HG02763 (cell line): ENCODE measurements at regions not wholly inside any gene's neighbourhood (a gene's known extent, or its start where the extent isn't known, plus 50 kb on each side); places are given as distances from the start of the nearest gene placed in this dataset.

Experiments used
- ATAC-seq: cut with Tn5 transposase; IDR thresholded peaks from one replicate; pipeline ENCODE4 v1.9.1; 2021; ENCODE audit warnings: mild to moderate bottlenecking, moderate library complexity; ENCODE audit not compliant: unreplicated experiment

DNA sequence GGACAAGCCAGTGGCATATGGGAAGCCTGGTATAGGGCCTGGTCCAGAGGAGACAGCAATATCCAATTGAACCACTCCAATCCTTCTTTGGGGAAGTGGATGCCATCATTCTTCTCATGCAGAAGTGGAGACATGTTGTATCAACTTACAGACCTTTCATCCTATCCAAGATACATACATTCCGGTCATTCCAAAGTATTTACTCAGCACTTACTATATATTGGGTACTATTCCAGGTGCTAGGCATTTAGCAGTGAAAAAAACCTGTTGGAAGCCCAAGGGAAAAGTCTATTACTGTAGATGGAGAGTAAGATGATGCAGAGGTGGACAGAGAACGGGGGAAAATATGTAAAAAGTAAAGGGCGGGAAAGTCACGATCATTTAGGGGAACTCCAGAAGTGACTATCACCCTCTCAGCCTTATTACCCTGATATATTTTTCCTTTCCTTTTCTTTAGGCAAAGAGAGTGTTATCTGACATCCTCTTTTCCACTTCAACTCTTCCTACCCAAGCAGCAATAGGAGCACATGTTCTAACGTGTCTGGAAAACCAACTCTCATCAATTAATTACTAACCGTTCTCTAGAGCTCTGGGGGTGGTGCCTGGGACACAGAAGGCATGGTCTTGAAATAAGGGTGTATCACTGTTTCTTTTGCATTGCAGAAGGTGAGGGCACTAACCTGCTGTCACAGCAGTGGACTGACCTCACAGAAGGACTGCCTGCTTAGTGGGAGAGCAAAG, 210.1 kb upstream of the MAF start:
- ATAC-seq: no peak

DNA sequence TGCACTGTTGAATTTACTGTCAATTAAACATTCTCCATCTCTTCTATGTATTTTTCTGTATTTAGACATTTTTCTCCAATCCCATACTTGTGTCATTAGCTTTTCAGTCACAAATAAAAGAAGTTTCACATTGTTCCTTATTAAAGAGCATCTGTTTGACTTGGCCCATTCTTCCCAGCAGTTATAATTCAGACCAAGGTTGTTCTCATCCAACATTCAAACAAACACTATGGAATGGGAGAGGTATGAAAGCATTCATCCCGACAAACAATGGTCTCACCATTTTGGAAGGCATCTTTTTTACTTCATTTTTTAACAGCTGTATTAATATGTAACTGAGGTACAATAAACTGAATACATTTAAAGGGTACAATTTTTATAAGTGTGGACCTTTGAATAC, 208.8 kb upstream of the MAF start:
- ATAC-seq: no peak

DNA sequence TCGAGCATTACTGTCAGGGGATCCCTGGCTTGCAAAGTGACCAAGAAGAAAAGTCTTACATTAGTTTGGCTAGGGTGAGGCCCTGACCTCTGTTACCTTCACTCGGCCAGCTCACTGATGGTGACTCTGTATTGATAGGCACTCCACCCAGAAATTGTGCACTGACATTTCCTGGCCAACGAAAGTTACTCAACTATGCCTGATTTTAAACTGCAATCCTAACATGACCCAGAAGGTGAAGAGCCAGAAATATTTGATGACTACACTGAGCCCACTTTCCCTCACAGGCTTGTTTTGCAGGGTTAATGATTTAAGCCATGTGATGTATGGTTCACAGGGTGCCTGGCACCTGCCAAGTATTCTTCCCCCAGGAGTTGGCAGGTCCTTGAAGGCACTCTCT, 208.2 kb upstream of the MAF start:
- no peak for ATAC-seq

DNA sequence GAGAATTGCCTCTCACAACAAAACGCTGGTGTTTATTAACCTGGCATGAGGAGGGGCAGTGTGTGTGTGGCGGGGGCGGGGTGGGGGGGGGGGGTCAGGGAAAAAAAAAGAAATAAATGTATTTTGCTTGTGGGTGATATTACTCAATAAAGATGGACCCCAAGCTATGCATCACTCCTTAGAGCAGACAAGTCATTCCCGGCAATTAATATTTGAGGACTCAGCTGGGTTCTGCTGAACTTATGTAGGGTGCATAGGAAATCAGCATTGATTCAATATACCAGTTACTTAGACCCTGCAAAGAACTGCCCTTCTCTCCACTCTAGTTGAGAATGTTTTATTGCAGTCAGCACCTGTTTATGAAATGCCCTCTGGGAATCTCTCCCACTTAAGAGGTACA, 206.2 kb upstream of the MAF start:
- no peak for ATAC-seq

DNA sequence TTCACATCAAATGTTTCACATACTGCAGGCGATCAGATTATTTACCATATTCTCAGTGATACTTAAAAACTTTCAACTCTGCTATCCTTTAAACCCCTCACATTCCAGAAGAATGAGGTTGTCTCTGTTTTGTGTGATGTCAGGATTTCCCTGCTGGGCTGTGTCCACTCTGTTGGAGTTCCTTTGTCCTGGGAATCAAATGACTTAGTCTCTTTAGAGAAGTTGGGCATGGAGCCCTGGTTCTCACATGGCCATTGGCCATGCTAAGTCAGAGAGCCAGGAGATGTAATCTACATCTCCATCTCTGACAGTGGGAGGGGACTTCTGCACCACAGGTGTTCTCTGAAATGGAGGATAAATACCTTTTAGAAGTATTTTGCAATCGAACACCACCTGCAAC, 205.1 kb upstream of the MAF start:
- no peak for ATAC-seq

DNA sequence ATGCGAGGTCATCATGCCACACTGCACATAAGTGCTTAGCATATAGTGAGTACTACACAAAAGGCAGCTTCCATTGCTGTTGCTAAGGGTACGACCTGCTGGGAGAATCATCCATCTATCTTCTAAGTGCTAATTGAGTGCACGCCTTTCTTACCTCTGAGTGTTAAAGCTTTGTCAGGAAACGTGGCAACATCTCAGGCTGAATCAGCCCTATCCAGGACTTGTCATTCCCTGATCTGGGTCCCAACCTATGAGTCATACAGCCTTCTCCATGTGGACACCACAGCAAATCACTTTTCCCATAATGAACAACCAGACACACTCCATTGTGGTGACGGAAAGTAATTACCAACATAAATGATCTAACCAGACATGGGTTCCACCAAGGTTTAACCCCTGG, 201.1 kb upstream of the MAF start:
- ATAC-seq: no peak

DNA sequence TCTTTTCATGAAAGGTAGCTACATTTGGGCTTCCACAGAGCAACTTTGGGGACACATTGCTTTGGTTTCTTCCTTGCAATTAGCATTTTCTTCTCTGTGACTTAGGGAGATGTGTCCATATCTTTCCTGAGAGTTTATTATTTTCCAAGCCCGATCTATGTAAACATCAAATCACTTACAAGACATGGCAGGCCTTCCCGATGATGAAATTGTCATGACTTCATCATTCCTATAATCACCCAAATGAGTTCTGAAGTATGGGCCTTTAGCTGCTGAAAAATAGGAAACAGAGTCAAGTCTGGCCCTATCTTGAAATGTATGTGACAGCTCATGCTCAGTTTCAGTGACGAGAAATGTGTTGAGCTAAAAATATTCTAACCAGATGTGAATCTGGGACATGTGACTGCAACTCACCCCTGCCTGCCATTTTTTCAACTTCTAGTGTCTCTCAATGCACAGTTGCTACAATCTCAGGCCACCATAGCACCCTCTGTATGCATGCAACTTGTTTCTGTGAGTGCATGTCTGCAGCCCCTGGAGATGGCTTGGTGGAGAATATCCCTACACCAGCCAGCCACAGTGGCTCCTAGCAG, 199.6 kb upstream of the MAF start:
- ATAC-seq: no peak

DNA sequence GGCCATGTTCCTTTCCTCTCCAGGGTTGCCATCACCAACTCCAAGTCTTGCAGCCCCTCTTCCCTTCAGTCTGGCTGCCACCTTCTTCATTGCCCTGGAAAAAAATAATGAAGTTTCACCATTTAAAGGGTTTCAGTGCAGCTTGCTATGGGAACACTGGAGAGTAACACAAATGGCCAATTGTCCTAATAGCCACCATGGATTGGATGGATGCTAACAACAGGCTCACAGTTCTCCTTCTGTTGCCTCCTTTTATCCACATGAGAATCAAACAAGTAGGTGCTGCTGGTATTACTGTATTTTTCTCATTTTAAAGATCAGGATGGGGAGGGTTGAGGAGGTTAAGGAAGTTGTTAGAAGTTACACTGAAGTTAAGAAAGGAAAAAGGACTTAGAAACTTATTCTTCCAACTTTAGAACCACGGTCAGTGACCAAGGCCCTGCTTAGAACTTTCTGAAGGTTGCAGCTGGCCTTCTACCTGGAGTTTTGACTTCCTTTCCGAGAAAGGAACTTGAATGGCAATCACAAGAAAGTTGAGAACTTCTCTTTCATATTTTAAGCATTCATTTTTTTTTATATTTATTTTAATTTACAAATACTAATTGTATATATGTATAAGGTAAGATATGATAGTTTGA, 198.0 kb upstream of the MAF start:
- no peak for ATAC-seq

DNA sequence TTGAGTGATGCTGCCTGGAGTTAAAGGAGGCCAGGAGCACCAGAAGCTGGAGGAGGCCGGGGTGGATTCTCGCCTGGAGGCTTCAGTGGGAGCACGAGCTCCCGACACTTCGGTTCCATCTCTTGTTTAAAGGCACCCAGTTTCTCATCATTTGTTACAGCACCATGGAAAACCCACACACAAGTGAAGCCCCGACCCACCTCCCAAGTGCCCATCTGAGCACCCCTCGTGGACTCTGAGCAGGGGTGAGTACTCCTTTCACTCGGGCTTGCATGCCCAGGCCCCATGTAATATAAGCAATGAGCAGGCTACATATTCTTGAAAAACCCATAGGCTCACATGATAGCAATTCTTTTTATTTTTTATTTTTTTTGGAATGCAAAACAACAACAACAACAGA, 196.9 kb upstream of the MAF start:
- no peak for ATAC-seq

DNA sequence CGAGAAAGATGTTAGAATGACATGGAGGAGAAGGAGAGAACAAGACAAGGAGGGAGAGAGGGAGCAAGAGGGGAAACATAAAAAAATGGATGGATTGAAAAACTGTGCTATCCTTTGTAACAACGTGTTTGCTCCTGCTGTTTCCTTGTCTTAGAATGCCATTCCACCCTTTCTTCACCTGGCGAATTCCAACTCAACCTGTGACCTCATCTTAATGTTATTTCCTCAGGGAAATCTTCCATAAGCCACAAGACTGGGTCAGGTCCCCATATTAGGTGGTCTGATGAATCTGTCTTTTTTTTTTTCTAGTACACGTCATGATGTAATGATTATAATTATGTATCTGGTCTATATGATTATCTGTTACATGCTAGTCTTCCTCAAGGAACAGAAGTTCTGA, 195.0 kb upstream of the MAF start:
- no peak for ATAC-seq

DNA sequence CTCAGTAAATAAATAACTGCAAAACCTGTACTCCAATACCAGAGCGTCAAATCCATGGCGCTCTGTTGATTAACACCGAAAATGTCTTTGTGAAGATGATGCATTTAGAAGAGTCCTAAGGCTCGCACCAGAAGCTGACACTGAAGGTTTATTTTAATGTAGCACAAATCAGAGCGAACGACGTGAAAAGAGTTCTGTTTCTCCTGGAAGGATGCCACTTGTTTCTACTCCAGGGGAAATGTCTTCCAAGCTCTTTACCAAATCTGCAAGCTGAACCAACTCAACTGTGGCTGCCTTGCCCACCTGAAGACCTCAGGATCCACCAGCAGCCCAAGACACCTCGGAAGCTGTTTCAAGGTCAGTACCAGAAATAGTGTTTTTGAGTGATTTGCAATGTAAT, 194.4 kb upstream of the MAF start:
- no peak for ATAC-seq

DNA sequence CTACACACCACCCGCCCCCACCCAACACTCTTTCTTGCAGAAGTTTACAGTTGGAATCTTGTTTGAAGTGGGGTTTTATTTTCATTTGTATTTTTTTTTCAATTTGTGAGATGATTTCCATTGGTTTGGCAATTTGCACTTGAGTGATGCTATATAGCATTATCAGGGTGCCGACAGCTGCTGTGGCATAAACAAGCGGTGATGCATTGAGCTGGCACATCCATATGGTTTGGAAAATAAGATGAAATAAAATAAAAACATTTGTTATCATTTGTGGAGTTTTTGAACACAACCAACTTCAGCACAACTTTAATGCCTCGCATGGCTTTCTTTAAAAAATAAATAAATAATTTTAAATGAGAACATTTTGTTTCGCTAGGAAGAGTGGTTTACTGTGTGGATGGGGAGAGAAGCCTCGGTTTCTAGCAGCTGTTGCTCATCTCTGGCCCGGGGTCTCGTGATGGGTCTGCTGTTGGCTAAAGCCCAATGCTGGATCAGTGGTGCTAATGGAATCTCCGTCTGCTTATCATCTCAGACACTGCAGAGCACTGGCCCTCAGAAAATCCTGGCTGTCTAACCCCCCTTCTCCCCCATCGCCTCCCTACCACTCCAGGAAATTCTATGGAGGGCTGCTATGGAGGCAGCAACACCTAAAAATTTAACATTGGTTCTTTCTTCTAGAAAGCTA, 192.3 kb upstream of the MAF start:
- no peak for ATAC-seq

DNA sequence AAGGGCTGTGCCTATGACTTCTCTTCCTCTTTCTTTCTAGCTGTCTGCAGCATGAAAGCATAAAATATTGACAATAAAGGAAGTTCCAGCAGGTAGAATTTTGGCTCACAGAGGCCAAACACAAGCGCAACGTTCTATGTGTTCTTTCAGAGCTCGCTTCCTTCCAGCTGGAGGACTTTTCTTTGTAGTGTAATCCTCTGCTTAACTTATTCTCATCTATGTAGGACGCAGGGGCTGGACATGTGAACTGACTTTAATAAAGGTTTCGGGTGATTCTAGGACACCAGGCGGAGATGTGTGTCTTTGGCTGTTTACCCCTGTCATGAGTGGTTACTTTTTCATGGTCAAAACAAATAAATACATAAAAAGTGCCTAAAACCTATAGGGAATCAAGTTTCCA, 191.5 kb upstream of the MAF start:
- no peak for ATAC-seq

DNA sequence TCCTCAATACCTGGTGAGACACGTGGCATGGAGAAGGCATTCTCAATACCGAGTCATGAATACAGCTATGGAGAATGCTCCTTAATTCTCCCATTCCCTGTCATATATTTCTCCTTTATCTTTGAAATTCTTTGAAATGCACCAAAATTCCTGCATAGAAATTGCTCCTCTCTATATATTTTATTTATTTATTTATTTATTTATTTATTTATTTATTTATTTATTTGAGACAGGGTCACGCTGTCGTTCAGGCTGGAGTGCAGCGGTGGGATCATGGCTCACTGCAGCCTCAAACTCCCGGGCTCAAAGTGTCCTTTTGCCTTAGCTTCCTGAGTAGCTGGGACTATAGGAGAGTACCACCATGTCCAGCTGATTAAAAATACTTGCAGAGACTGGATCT, 190.3 kb upstream of the MAF start:
- no peak for ATAC-seq

DNA sequence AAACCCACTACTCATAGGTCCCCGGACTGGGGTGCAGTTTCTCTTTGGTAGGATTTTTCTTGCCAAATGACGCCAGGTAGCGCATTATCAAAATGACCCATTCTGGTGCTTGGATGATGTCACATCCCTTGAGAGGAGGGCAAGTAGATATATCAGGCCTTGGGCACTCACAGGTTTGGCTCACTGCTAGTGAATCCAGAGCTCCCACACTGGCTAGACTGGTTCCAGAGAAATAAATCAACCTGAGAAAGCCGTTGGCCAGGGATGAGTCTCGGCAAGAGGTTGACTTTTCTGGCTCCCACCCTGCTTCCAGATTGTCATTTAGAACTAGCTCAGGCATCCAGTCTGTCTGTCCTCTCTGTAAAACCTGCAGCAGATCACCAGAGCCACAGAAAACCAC, 188.4 kb upstream of the MAF start:
- ATAC-seq: no peak

DNA sequence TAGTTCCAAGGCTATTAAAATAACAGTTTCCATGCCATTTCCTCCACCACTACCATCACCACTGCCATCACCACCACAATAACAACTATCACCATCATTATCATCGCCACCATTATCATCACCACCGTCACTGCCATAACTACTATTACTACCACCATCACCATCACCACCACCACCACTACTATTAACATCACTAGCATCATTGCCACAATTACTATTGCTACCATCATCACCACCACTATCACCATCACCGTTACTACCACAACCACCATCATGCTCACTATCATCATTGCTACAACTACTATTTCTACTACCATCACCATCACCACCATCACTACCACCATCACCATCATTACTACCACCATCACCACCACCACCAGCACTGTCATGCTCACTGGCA, 185.9 kb upstream of the MAF start:
- ATAC-seq: no peak

DNA sequence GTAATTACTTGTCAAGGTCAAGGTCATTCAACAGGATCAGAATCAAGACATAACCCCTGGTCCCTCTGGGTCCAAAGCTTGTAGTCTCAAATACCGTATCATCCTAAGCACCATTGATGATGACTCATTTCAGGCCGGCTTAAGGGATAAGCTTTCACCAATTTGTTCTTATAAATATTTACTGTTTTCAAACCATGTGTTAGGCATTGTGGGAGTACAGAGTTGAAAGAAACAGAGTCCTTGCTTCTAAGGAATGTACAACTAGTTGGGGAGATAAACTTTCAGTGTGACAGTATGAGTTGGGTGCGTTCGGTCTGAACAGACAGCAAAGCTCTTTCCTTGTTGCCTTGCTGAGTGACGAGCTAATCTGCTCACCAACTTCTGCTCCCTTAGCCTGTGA, 183.5 kb upstream of the MAF start:
- no peak for ATAC-seq

DNA sequence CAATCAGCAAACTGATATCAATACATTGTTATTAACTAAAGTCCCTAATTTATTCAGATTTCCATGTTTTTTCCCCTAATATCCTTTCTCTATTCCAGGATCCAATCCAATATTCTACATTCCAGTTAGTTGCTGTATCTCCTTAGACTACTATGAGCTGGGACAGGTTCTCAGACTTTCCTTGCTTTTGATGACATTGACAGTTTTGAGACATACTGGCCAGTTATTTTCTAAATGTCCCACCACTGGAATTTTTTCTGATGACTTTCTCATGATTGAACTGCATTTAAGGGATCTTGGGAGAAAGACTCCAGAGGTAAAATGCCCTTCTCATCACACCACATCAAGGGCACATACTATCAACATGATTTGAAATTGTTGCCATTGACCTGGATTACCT, 177.1 kb upstream of the MAF start:
- ATAC-seq: no peak

DNA sequence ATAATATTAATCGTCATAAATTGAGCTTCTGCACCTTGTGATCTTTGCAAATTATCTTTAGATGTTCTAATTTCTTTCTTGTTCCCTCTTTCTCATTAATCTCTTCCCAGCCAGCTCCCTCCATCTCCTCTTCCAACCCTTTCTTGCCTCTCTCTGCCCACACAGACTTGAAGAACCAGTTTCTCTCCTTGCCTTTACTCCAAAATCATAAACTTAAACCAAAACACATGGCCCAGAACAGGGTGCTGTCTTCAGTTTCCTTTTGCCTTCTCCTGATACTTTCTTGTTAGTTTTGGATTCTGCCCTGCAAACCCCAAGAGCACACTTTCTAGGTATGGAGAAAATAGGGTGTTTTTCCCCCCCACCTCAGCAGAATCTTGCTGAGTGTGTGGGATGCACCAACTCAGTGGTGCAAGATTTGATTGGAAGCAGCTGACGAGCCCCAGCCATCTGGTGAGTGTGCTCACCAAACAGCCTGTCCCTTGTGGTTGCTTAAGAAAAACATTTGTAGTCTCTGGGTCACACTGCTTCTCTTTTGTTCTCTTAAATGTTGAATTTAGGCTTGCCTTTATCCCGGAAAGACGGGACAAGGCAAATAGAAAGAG, 175.8 kb upstream of the MAF start:
- ATAC-seq: no peak

DNA sequence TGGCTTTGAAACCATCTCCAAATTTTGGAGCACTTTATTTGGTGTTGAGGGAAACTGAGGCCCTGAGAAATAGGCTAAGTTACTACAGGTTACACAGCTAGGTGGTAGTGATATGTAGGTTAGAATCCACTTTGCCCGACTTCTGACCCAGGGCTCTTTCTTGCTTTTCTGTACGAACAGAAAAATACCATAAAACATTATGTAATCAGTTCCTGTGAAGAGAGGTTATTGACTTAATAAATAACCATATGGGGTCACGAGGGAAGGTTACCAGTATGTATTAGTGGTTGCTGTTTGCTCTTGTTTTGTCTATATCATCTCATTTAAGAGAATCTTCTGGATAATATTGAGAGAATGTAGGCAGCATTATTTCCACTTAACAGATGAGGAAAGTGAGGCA, 172.2 kb upstream of the MAF start:
- ATAC-seq: no peak

DNA sequence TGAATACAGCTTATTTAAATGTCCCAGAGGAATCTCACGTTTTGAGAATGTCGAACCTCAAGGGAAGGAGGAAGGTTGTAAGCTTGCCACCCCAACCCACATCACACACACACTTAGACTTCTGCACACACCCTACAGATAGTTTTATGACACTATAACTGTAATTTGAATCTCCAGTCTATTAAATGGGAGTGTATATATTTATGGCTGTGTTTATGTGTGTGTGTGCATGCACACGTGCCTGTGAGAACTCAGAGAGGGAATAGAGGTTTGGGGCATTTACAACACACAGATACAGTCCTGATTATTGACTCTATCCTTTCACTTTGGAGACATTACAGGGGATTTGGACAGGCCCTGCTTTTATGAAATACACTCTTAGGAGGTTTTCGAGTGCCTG, 171.5 kb upstream of the MAF start:
- ATAC-seq: no peak
